ENCODE measurements at regions not wholly inside any gene's neighbourhood (a gene's known extent, or its start where the extent isn't known, plus 50 kb on each side); places are given as distances from the start of the nearest gene placed in this dataset.

GRCh38 chr5:90174236-90174635, 235.3 kb downstream of the CETN3 start:
- no peak for TF ChIP-seq CTCF (IDR thresholded peaks at IDR 0.05)
- TF ChIP-seq ZFX (IDR thresholded peaks at IDR 0.05; ENCODE audit: borderline replicate concordance) = no peak
